CD4-positive, alpha-beta T cell treated with Interleukin-10 for 1 hour (primary cell): ENCODE measurements at regions not wholly inside any gene's neighbourhood (a gene's known extent, or its start where the extent isn't known, plus 50 kb on each side); places are given as distances from the start of the nearest gene placed in this dataset.
"Not testable (repeated sequence)": the region's sequence is repeated elsewhere in the genome, so short reads cannot be mapped to it uniquely, and the experiment has no call there.

Experiments
- DNase-seq: peaks from one replicate; pipeline ENCODE4 v3.0.0-alpha.2; 2020

DNA sequence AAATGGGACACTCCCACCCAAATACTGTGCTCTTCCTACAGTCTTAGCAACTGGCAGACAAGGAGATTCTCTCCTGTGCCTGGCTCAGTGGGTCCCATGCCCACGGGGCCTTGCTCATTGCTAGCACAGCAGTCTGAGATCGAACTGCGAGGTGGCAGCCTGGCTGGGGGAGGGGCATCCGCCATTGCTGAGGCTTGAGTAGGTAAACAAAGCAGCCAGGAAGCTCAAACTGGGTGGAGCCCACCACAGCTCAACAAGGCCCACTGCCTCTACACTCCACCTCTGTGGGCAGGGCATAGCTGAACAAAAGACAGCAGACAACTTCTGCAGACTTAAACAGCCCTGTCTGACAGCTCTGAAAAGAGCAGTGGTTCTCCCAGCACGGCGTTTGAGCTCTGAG lies 174.8 kb downstream of the COL12A1 start:
- not testable (repeated sequence) for DNase-seq

DNA sequence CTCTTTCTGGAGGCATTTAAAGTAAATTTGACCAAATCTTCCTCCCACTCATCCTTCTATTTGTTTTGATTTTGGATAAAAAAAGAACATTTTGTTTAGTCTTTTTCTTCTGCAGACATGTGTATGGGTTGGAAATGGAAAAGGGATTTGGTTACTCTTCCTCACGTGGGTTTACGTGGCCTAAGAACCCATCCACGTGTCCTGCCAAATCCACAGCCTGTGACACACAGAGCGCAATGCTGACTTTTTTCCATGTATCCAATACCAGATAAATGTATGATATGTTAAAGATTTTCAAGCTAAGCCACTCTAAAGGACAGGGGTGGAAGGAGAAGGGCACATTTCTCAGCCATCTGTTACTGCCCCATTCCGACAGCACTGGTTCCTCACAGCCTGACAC lies 176.5 kb downstream of the COL12A1 start:
- DNase-seq, result no peak

DNA sequence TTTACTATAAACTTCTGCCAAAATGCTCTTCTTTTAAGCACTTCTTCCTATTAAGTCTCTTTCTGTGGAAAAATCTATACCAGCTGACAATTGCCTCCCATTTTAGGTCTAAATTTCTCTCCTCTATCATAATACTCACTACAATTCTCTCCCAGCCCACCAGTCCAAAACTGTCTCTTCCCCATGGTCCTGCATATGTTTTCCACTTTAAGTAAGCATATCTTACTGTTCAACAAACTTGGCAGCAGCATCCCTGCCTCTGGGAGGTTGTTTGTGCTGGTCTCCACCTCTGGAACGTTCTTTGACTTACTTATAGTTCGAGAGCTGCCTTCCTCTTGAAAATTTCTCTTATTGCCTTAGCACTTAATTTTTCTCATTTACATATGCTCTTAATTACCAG lies 180.5 kb downstream of the COL12A1 start:
- DNase-seq, result no peak

DNA sequence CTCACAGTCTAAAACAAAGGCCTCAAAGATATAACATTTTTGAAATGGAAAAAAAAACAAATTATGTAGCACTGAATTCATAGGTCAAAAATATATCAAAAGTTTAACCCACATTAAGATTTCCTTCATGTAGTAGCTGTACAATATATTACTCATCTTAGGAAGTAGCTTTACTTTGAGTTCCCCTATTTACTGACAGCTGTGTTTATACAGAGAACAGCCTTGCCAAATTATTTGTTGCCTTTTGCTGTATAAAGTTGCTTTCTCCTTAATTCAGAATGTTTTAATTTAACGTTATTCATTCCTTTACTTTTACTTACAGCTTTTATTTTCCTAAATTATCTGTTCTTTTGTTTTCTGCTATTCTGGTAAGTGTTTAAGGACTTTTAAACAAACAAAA lies 181.0 kb downstream of the COL12A1 start:
- DNase-seq, result no peak

DNA sequence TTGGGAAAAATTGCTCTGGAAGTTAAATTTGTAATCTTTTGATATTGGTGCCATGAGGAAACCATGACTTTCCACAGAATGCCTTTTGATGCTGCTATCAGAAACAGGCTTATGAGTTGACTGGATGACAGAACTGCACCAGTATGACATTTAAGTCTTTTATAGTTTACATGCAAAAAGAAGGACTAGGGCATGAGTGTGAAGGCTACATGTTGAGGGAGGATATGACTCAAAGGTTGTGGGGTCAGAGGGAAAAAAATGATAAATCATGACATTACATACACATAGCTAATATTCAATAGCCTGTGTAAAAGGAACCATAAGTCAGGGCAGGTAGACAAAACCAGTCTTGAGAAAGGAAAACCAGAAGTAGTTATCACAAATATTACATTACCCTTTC lies 182.2 kb downstream of the COL12A1 start:
- no peak for DNase-seq

DNA sequence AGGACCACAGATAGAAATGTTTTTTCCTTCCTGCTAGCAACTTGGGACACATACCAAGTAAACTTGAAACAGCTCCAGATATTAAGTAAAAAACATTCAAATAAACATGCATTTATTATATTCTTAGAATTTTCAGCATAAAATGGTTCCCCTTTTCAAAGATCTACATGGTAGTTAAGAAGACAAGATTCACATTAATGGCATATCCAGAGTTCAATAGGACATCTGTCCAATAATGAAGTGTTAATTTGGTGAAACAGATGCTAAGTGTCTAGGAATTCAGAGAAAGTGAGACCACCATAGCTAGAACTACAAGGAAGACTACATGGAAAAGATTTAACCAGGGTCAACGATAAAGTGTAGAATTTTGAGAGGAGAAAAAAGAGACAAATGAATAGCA lies 184.9 kb downstream of the COL12A1 start:
- no peak for DNase-seq

DNA sequence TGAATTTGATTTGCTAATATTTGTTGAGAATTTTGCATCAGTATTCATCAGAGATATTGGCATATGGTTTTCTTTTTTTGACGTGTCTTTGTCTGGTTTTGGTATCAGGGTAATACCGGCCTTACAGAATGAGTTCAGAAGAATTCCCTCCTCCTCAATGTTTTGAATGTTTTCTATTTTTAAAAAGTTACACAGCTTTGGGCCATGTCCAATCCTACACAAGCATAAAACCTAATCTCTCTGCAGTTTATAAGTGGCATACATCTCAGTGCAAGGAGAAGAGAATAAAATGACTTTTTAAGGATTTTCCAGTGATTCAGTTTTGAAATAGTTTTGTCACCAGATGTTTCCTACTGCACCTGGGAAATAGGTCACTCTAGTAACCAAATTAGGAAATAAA lies 185.5 kb downstream of the COL12A1 start:
- DNase-seq, result no peak

DNA sequence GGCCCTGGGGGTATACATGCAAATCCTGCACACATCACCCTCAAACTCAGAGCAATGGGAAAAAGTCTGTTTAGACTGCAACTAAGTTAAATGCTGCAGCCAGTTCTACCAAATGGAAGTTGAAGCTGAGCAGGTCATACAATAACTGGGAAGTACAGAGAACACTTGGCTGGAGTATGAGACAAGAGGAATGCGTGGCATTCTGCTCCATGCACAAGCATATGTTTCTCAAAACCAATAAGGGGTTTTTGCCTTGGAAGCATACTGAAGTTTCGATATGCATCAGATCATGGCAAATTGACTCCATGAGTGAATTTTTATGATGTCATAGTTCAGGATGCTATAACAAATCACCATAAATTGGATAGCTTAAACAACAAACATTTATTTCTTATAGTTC lies 193.8 kb downstream of the COL12A1 start:
- no peak for DNase-seq

DNA sequence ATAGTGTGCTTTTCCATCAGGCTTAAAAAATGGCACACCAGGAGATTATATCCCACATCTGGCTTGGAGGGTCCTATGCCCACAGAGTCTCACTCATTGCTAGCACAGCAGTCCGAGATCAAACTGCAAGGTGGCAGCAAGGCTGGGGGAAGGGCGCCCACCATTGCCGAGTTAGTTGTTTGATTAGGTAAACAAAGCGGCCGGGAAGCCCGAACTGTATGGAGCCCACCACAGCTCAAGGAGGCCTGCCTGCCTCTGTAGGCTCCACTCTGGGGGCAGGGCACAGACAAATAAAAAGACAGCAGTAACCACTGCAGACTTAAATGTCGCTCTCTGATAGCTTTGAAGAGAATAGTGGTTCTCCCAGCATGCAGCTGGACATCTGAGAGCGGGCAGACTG lies 201.9 kb downstream of the COL12A1 start:
- DNase-seq, result not testable (repeated sequence)

DNA sequence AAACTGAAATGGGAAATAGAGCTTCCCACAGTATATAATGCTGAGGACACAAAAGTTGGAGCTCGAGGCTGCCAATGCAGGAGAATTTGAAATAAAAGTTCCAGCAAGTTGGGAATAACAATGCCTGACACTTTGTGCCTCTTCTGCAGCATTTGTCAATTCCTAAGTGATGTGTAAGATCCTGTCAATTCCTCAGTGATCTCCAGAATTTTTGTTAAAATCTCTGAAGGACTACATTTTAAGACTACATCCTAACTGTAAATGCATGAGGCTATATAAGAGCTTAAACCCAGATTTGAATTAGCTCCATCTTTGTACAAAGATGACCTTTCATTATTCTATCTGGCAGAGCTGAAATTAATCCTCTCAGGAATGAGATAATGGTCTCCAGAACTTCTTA lies 208.2 kb downstream of the COL12A1 start:
- DNase-seq, result no peak

DNA sequence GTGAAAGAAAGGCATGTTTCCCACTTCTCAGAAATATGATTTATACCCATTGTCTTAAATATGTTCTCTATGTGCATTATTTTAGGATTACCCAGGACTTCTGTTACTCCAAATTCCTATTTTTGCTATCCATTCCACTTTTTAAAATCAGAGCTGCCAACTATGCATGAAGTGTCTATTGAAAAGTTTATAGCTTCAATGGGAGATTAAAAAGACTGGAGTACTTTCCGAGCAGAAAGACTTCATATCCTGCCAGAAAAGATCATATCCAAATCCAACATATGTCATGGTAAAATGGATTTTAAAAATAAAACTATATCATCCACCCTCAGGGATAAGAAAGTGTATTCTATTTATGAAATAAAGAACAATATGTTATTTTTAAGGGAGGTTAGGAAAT lies 212.7 kb downstream of the COL12A1 start:
- DNase-seq, result no peak

DNA sequence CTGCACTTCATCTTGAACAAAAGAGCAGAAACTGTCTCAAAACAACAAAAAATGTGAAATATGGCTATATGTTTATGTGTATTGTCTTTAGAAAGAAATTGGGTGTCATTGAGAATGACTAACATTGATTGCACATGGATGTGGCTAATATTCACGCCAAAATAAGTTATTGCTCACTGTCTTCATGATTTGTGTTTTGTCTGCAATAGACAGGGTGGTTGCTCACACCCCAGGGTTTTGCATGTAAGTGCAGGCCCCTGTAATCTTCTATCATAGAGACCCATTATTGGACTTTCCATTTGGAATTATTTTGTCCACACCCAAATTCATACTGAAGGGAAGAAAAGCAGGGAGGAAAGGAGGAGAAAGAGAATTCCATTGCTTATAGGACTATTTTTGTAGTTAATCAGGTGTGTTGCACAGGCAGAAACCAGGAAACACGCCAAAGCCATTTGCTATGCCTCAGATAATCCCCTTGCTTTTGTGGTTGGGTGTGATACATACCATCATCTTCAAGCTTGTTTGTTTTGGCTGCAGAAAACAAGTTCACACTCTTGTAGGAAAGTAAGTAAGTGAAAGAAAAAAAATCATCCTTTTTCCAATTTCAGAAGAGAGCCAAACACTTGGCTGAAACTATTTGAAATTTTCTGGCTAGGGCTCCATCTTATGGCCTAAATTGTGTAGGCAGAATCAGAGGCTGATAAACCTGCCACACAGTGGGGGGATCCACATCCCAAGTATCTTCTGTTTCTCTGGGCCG lies 214.1 kb downstream of the COL12A1 start:
- no peak for DNase-seq

DNA sequence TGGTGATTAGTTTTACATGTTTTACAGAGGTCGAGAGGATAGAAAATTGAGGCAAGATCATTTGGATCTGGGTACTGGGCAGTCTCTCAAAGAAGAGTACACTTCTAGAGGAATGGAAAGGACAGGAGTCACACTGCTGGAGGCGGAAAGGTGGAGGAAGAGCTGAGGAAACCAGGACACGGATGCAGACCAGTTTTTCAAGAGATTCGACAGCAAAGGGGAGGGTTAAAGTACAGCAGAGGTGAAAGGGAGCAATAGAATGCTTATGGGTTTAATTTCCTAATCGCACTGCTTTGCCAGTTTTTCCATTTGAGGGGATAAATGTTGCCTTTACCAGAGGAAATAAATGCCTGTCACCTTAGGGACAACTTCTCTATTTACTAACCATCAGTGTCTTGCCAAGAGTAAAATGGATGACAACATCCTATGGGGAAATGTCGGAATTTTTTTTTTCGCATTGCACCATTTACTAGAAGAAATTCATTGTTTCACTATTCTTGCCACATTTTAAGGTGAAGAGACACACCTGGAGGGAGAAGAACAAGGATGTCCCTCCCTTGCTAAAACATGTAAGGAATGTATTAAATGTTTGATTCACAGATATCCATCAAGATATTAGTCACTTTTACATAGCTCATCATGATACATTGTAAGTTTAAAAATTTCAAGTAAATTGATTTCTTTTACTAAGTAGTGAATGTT lies 226.6 kb downstream of the COL12A1 start:
- DNase-seq, result no peak

DNA sequence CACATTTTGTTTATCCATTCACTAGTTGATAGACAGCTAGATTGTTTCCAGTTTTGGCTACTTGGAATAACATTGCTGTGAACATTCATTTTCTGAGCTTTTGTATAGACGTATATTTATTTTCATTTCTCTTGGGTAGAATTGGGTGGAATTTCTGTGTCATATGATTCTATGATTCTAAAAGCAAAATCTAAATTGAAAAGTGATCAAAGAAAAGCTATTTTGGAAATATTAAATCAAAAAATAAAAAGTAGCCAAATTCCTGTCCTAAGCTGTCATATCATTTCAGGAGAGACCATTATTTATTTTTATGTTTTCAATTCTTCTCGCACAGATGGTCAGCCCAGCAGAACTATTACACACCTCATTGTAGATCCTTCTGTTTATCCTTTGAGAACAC lies 229.2 kb downstream of the COL12A1 start:
- no peak for DNase-seq

DNA sequence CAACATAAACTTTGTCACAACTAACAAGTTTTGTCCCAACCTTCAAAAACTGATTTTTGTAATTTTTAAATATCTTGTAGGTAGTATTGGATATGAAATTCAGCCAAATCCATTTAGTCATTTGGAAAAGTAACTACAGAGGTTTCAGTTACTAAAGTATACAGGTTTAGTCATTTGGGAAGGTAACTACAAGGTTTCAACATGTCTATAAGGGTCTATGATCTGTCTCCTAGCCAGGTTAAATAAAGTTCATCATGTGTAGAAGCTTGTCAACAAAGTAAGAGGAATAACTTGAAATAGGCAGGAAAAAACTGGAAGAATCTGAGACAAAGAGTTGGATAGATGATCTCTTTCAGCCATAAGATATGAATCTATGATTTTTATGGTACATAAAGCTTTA lies 229.8 kb downstream of the COL12A1 start:
- no peak for DNase-seq

DNA sequence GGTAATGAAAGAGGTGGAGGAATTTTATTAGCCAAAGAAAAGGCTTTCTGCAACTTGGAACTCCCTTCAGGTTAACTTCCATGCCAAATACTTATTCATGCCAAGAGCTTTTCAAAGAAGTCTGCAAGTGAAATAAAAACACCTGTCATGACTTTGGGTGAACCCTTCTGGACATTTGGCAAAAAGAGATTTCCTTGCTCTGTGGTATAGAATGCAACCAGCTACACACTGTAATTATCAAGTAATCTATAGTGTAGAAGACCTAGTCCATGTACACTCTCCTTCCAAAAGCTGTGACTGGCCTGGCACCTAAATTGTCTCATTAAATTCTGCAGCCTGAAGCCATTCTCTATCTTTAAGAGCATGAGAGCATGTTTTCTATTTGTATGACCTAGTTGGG lies 232.3 kb downstream of the COL12A1 start:
- no peak for DNase-seq

DNA sequence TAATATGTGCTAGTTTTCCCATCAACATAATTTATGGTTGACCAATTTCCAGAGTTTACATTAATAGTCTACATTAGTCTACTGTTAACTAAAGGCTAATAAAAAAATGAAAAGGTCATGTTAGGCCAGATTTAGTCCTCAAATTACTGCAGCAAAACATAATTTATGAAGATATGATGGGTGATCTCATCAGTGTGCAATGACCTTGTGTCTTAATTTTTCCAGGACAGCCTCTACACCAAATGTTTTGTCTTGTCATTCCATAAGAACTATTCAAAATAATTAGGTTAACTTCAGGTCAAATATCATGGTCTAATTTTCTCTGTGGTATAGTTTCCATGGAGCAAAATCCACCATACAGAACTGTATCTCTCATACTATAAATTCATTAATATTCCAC lies 234.2 kb downstream of the COL12A1 start:
- no peak for DNase-seq

DNA sequence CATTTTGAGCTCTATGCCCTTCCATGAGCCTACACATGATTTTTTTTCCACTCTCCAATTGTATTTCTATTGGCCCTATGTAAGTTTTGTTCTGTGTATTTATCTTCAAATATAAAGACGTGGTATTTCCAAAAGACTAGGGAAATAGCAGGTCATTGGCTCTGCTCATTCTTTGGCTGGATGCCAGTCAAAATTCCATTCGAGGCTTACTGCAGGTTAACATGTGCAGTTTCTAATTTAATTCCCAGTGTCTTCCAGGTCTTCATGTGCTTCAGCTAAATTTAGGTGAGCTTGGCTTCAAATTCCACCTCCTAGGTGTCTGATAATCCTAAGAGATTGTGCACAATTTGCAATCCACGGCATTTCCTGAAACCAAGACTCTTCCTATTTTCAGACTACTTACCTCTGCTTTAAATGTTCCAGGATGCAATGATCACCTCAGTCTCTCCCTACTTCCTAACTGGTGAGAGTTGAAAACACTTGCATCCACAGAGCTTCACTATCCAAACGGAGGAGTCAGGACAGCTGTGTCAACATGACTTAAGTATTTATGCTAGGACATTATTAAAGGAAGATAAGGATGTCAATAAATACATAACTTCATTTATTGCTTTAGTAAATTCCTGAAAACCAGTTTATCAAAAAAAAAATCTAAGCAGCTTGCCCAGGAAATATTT lies 236.1 kb downstream of the COL12A1 start:
- no peak for DNase-seq

DNA sequence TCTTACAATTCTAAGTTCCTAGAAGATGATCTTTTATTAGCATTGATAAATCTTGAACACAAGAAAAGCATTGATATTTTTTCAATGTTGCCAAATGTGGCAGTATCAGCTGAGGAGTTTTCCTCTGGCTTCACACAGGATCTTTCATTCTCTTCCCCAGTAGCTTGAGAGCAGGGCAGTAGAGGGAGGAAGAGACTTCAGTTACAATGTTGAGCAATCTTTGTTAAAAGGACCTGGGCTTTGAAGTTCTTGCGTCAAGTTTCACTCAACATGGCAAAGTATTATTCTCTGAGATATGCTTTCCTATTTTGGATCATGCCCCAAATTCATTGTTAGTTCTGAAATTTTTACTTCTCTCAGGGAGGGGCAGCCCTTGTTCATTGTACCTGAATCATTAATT lies 238.0 kb downstream of the COL12A1 start:
- DNase-seq, result no peak

DNA sequence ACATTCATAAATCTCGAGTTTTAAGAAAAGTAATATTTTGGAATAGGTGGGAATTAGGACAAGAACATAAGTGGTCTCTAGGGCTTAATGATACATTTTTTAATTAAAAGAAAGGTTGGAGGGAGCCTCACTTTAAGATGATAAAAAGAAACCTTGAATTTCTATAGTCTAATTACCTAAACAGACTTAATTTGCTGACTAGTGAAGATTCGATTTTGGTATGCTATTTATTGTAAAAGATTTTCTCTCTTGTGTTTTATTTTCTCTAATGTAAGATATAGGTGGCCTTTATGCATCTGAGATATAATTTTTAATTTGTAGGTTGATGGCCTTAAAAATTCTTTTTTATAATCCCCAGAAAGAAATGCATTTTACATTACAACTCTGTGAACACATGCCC lies 239.1 kb downstream of the COL12A1 start:
- DNase-seq, result no peak

DNA sequence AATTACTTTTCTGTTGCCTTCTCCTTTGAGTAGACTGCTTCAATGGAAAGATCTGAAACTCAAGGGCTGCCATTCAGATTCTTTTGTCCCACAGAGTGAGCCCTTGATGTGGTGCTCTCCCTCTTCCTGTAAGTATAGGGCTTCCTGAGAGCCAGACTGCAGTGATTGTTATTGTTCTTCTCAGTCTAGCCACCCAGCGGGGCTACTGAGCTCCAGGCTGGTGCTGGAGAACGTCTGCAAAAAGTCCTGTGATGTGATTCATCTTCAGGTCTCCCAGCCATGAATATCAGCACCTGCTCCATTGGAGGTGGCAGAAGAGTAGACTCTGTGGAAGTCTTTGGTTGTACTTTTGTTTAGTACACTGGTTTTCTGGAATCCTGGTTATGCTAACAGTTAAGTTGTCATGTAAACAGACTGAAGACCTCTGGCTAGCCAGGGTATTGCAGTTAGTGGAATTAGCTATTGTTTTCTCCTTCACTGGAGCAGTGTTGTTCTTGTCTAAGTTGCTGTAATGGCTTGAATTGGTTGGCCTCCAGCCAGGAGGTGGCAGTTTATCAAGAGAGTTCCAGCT lies 240.9 kb downstream of the COL12A1 start:
- no peak for DNase-seq

DNA sequence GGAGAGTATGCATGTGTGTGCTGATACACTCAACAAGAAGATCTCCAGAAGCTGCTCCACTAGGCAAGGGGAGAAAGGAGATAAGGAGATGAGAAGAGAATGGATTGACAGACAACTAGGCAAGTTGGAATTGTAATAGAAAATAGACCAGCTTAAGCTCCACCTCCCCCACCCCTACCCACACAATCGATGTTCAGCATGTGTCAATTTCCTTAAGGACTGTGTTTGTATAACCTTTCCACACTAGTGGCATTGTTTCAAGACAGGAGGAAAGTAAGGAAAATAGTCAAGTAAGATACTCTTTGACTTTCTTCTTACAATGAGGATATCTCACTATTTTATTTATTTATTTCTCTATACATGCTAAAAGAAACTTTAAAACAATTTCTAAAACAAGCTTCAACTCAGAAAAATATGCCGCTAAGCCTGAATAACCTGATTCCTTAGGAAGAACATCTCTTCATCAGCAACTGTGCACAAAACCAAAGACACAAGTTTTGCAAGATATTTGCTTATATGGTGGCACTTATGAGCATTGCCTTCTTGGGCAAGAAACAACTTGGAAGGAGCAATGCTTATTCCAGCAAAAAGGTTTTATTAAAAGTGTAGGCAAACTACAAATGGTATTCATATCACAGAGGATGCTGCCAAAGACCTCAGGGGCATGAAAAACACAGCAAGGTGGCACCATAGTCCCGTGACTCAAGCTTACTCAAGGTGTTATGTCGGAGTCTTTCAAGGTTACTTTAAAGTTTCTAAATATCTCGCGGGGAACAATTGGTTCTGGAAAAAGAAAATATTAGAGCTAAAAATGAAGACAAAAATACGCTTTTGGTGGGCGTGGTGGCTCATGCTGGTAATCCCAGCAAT lies 249.1 kb downstream of the COL12A1 start:
- DNase-seq, result no peak

DNA sequence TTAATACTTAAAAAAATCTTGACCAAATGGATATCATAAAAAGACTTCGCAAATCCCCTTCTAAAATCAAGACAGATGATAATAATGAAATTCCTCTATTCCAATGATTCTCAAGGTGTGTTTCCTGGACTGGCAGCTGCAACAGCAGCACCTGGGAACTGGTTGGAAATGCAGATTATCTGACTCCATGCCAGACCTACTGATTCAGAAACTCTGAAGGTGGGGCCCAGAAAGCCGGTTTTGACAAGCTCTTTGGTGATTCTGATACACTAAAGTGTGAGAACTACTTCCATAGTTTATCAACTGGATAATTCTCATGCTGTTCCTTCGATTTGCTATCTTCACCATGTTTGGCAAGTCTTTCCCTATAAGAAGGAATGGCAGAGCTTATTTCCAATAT lies 252.1 kb downstream of the COL12A1 start:
- DNase-seq, result no peak
